ENCODE measurements at regions not wholly inside any gene's neighbourhood (a gene's known extent, or its start where the extent isn't known, plus 50 kb on each side); places are given as distances from the start of the nearest gene placed in this dataset.

DNA sequence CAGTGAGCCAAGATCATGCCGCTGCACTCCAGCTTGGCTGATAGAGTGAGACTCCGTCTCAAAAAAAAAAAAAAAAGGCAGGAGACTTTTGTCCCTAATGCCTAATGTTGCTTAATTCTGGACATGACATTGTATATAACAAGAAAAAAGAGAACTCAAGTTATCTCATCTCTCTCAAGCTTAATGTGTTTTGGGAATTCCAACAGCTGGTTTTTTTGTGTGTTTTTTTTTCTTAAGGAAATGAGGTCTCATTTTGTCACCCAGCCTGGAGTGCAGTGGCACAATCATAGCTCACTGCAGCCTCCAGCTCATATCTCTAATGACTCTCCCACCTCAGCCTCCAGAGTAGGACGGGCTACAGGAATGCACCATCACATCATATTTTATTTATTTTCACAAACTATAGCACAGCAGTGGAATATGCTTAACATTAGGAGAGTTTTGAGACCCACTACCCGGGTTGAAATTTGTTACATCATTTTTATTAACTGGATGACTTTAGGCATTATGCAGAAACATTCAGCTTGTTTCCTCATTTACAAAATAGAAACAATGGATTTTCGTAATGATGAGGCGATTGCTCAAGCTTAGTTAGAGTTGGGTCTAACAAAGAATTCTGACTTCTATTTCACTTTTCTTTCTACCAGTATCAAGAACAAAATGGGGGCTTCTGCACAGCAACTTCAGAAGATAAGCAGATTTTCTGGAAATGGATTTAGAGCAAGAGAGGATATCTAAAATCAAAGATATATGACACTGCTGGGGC, 104.1 kb upstream of the BTN3A2 start:
- no peak for DNase-seq
- Histone ChIP-seq H3K4me3 (ENCODE audit: low read depth, low read length) (no peak overlapping the region), H3K27me3 (ENCODE audit: insufficient read depth, low read depth, severe bottlenecking) (no peaks in the 10 kb centered on the region), H3K27ac (no peak overlapping the region), H3K36me3 (no peaks in the 10 kb centered on the region), H3K9me3 (ENCODE audit: severe bottlenecking) (no peaks in the 10 kb centered on the region)
- no peak for TF ChIP-seq CTCF (IDR thresholded peaks at IDR 0.05; ENCODE audit: low read depth, low read length)

- Histone ChIP-seq H3K27me3 (ENCODE audit: insufficient read depth, low read depth, severe bottlenecking) (no peaks in the 10 kb centered on the region), H3K27ac (no peak overlapping the region), H3K9me3 (ENCODE audit: severe bottlenecking) (no peaks in the 10 kb centered on the region), H3K4me3 (ENCODE audit: low read depth, low read length) (no peak overlapping the region), H3K36me3 (no peaks in the 10 kb centered on the region)
- no peak for TF ChIP-seq CTCF (IDR thresholded peaks at IDR 0.05; ENCODE audit: low read depth, low read length)
- DNase-seq, result no peak
Observed at GRCh38 chr6:26264547-26264946, 100.5 kb upstream of the BTN3A2 start.

- peaks cover 7% of the 10 kb centered on the region for H3K9me3 ChIP-seq (ENCODE audit: severe bottlenecking)
- no peak for DNase-seq
- H3K36me3 ChIP-seq, result no peaks in the 10 kb centered on the region
- H3K27me3 ChIP-seq (ENCODE audit: insufficient read depth, low read depth, severe bottlenecking), result no peaks in the 10 kb centered on the region
- TF ChIP-seq CTCF (IDR thresholded peaks at IDR 0.05; ENCODE audit: low read depth, low read length), result no peak
- no peak overlapping the region for H3K4me3 ChIP-seq (ENCODE audit: low read depth, low read length)
- no peak overlapping the region for H3K27ac ChIP-seq
Observed at GRCh38 chr6:26267083-26267589, 97.9 kb upstream of the BTN3A2 start.

GRCh38 chr6:26268659-26269402, 96.2 kb upstream of the BTN3A2 start:
- H3K27ac ChIP-seq, result no peak overlapping the region
- peaks cover 17% of the 10 kb centered on the region for H3K9me3 ChIP-seq (ENCODE audit: severe bottlenecking)
- DNase-seq, result no peak
- no peak overlapping the region for H3K4me3 ChIP-seq (ENCODE audit: low read depth, low read length)
- no peaks in the 10 kb centered on the region for H3K36me3 ChIP-seq
- H3K27me3 ChIP-seq (ENCODE audit: insufficient read depth, low read depth, severe bottlenecking), result no peaks in the 10 kb centered on the region
- no peak for TF ChIP-seq CTCF (IDR thresholded peaks at IDR 0.05; ENCODE audit: low read depth, low read length)

- H3K27me3 ChIP-seq (ENCODE audit: insufficient read depth, low read depth, severe bottlenecking), result no peaks in the 10 kb centered on the region
- peaks cover 17% of the 10 kb centered on the region for H3K9me3 ChIP-seq (ENCODE audit: severe bottlenecking)
- DNase-seq, result no peak
- no peaks in the 10 kb centered on the region for H3K36me3 ChIP-seq
- H3K4me3 ChIP-seq (ENCODE audit: low read depth, low read length), result no peak overlapping the region
- H3K27ac ChIP-seq, result no peak overlapping the region
- no peak for TF ChIP-seq CTCF (IDR thresholded peaks at IDR 0.05; ENCODE audit: low read depth, low read length)
Observed at GRCh38 chr6:26269531-26270485, 95.2 kb upstream of the BTN3A2 start.

Data from WERI-Rb-1 (cell line).